Activated gamma-delta T cell treated with anti-CD3 and anti-CD28 coated beads, Interleukin-2, amount 50 U/mL, for 16 hours (primary cell): ENCODE measurements at regions not wholly inside any gene's neighbourhood (a gene's known extent, or its start where the extent isn't known, plus 50 kb on each side); places are given as distances from the start of the nearest gene placed in this dataset.

Experiments used
- DNase-seq: peaks from one replicate; pipeline ENCODE4 v3.0.0-alpha.2; 2020; ENCODE audit warnings: low read depth

DNA sequence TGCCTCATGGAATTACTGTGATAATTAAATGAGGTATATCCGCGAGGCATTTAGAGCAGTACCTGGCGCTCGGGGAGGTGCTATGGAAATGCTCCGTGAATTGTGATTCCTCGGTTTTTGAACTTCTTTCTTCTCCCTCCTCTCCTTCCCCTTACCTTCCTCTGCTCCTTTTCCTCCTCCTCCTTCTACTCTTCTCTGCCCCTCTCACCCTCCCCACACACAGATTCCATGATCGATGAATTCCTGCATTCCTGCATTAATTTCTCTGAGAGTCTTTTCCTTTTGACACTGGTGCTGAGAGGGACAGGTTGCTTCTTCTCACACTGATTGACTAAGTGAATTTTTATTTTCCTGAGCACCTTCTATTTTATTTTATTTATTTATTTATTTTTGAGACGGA, 101.2 kb upstream of the RGMA start:
- no peak for DNase-seq

DNA sequence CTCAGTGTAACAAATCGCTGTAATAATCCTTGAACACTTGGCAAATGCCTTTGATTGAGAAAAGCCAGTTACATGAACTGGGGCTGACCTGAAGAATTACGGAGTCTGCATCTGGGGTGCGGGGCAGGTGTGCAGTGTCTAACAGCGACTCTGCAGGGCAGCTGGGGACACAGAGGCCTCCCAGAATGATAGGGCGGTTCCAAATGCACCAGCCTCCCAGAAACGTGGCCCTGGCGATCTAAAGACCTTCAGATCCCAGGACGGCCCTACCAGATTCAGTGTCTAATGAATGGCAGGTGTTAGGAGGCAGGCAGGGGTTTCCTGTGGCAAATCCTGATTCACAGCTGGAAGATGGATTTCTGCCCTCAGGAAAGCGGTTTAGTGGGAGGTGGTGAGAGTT, 100.5 kb upstream of the RGMA start:
- no peak for DNase-seq

DNA sequence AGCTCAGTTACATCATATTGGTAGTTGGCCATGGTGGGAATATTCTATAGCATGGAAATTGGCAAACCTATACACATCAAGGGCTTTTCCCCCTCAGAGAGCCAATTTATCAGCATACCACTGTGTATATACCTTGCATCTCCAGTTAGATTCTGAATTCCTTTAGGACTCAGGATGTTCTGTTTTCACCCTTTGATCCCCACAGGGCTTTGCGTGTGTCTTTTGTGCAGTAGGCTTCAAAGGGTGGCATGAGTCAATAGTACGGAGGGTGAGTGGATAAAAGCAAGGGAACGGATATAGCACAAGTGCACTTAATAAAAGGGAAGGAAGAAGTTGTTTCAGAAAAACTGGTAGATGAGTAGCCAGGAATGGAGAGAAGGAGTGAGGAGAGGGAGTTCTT, 99.2 kb upstream of the RGMA start:
- DNase-seq = no peak

DNA sequence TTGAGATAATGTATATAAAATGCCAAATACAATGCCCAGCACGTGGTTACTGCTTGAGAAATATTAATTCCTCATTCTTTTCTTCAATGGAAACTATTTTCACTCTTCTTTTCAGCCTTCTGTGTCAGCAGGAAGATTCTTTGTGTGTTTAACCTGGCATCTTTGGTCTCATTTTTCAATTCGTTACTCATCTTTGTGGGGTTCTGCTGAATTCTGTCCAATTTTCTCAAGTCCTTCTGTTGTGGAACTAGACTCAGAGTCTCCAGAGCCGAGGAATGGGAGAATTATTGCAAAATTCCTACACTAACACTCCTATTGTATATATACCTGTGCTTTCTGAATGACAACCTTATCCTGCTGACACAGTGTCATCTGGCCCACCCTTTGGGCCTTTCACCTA, 96.8 kb upstream of the RGMA start:
- no peak for DNase-seq

DNA sequence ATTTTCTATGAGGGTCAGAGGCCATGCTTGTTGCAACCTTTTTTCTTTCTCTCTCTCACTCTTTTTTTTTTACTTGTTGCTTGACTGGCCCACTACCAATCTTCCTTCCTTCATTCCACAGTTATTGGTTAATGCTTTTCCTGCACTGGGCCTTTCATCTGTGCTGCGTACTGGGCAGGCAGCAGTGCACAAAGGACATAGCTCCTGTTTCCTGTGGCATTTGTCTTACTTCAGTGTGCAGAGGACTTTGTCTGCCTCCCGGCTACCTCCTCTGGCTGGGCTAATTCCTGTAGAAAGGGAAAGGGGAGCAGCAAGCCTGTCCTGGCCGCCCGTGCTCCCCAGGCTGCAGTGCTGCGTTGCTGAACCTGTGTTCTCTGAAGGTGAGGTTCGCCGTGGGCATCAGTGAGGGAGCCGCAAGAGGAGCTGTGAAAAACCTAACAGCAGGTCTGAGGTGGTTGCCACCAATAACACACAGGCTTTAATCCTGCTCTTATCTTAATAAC, 93.7 kb upstream of the RGMA start:
- no peak for DNase-seq

DNA sequence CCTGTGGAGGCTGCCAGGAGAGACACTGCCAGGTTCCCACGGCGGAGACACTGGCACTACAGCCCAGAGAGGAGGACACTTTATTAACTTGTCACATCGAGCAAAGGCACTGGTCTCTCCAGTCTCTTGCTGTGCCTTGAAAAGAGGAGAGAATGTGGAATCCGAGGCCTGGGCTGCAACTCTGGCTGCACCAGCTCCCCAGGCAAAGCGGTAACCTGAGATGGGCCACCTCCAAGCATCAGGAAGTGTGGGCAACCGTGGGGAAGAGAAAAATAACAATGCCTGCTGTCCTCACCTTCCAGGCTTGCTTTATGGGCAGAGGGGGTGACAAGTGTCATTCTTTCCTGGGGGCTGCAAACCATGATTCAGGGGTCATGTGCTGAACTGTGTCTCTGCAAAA, 91.6 kb upstream of the RGMA start:
- no peak for DNase-seq

DNA sequence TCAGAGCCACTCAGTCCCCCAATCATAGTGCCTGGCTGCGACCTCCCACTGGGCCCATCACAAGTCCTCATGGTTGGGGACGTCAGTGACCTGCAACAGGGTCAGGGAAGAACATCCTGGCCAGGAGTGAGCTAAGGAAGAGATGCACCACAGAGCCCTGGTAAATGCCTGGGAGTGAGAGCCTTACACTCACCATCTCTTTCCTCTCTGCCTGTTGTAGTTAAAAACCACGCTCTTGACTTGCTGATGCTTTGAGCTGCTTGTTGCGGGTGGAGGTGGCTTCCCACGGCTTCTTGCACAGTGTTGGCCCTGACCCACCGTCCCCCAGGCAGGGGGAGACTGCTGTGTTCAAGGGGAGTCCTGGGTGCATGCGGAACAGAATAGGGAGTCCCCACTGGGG, 91.1 kb upstream of the RGMA start:
- DNase-seq = no peak

DNA sequence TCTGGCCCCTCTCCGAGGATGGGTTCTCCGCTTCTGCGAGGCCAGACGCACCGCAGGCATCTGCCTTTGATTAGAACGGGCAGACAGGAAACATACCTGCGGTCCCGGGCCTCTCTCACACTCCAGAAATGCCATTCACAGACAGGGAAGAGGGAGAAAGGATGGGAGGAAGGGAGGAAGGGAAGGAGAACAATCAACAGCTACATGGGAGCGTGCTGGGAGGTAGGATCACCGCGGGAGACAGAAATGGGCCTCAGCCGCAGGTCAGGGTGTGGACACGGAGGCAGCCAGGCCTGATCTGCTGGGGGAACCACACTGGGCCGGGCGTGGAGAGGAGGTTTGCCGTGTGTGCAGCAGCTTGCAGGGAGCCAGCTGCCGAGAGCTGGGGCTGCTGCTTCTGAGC, 90.7 kb upstream of the RGMA start:
- DNase-seq = no peak

DNA sequence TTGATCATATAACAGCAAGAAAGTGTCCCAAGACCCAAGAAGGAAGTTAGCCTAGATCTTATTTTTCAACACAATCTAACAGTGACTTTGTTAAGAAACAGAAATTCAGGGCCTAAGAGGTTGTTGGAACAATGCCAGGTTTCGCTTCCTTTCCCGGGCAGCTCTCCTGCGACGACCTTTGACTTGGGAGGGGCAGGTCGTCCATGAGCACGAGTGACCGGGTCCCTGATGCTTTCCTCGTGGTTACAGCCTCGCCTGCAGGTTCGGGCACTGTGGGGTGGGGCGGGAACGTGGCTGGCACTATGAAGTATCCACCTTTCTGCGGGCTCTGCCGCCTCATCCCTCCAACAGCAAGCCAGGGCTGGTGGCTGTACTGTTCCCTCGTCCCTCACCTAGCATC, 90.1 kb upstream of the RGMA start:
- DNase-seq = no peak

DNA sequence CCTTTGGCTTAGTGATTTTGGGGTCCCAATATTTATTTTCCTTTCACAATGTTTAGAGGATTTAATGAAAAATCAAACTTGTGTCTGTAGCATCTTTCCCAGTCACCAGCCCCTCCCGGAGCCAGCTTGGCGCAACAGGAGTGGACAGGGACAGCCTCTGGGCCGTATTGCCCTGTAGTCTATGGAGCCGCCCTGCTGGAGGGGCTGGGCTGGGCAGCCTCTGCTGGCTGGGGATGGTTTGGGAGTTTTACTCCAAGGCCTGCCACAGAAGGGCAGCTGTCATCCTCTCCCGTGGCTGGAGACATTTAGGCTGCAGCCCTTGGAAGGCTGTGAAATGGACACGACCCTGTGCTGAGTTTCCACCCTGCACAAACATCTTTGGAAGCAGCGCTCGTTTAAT, 89.4 kb upstream of the RGMA start:
- DNase-seq = no peak

DNA sequence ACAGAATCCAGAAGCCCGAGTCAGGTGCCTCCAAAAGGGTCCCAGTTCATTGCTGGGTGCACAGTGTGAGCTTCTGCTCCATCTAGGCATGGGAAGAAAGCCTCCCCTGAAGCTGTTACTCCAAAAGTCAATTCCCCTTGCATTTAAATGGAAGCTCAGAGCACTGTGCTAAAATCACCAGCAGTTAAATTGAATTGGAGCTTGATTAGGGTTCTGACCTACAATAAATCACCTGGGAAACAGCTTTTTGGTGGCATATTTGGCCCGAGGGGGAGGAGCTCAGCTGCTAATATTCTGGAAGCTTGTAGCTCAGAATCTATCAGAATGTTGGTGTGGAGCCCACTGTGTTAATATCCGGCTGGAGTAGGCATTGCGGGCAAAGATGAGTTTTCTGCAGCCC, 87.1 kb upstream of the RGMA start:
- no peak for DNase-seq

DNA sequence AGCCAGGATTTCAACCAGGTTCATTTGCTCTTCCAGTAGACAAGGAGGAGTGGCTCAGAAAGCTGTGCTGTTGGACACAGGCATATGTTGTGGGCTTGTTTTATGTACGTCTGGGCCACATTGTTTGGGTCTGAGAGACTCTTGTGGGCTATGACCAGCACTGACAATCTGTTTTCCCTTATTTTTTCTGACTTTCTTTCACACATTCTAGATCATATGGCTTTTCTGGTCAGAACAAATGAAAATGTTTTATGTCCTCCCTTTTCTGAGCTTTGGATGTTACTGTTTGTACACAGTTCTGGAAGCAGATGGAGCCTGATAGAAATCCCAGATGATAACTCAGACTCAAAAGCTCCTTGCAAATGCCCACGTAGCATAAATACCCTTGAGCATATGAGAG, 85.8 kb upstream of the RGMA start:
- DNase-seq = no peak

DNA sequence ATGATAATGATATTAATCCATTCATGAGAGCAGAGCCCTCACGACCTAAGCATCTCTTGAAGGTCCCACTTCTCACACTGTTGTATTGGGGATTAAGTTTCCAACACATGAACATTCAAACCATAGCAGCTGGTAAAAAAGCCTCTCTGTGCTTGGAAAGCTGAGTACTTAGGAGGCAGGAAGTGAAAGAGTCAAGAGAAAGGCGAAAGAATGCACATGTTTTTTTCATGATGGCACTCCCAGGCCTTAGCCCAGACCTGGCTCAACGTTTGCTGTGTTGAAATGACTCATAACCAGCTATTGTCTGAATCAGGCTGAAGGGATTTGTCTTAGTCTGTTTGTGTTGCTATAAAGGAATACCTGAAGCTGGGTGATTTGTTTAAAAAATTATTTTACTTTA, 84.4 kb upstream of the RGMA start:
- DNase-seq = no peak

DNA sequence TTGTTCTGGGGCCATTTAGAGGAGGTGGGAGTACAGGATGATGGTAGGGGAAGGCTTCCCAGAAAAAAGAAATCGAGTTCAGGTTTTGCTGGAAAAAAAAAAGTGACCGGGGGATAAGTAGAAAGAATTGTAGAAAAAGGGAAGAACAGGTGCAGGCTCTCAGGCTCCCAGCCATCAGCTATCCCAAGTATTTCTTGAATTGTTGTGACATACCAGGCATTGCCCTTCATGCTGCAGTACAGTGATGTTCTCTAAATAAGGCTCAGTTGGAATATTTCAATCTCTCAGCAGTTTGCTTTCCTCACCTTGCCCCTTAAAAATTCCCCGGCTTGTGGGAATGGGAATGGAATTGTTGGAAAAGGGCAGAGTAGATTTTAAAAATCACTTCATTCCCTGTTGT, 82.5 kb upstream of the RGMA start:
- DNase-seq = no peak

DNA sequence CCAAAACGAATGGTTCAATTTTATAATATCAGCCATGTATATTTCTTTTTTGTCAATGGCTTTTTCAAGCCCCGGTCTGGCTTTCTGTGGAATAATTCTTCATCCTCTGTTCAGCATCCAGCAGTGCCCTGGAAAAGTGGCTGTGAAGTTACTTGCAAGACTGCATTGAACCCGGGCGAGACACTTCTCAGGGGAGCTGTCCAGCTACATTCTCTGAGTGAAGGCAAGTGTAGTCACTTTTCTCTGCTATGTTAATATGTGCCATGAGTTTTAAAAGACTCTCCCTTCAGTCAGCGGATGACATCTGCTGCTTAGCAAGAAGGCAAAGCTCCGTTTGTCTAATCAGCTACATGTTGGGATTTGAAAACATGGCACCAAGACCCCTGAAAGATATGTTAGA, 81.3 kb upstream of the RGMA start:
- no peak for DNase-seq

DNA sequence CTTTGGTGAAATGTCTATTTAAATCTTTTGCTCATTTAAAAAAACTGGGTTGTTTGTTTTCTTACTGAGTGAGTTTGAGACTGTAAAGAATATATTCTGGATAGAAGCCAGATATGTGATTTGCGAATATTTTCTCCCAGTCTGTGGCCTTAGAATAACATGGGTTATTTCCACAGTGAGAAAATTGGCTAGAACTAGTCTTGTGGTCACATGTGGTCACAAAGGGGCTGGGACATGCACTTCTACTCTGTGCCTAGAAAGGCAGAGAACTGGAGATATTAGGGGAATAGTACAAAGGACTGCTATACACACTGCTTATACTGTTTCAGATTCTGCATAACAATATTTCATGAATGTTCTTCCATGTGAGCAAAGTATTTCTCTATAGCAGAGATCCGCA, 79.9 kb upstream of the RGMA start:
- DNase-seq = no peak

DNA sequence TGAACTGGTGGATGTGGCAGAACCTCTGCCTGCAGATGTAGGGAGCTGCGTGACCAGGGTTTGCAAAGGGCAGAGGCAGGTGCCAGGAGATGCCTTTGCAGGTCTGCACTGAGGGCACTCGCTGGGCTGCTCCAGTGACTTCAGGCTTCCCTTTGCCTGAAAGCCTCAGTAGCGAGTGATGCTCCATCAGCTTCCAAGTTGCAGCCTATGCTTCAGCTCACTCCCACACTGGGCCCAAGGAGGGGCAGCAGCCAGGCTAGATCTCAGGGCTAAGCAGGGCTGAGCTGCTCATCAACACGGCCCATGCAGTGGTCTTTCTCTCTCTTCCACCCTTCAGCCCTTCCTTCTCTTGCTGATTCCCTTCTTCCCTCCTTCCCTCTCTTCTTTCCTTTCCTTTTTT, 78.3 kb upstream of the RGMA start:
- no peak for DNase-seq

DNA sequence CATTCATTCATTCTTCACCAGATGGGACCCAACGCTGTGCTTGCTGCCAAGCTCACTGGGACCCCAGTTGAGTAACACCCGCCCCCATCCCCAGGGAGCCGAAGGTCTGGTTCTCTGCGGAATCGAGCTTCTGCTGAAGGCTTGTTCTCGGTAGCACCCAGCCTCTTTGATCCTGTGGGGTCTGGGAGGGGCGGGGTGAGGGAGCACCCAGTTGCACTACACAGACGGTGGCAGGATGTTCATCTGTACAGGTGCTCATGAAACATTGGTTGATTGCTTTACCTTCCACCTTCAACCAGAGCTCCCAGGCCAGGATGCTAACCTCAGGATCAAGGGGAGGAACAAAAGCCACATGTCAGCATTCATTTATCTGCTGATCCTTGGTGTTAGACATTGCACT, 77.7 kb upstream of the RGMA start:
- DNase-seq = no peak

DNA sequence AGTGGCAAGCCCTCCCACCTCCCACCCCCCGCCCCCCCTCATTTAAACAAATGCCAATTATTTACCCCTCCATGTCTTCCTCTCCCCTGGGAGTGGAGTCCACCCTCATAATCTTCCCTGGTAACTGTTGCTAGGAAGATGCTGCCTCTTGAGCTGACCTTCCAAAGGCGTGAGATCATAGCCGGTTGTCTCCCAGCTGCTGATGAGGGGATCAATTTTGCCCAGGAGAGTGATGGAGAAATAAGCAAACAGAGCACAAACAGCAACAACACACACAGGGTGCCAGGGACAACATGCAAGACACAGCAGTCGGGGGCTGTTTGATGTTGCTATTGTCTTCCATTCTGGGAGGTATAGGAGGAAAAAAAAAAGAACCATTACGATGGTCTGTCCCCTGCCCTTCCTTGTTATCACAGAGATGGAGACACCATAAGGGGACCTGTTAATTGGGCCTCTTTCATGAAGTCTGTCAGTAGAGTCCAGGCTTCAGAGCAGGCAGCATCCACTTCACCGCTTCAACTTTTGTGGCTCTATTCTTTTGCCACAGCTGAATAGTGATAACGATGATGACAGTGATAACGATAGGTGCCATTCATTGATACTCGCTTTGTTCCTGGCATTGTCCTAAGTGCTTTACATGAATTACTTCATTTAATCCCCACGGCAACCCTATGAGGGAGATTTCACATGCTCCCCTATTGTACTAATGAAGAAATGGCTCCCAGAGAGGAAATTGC, 76.9 kb upstream of the RGMA start:
- no peak for DNase-seq

DNA sequence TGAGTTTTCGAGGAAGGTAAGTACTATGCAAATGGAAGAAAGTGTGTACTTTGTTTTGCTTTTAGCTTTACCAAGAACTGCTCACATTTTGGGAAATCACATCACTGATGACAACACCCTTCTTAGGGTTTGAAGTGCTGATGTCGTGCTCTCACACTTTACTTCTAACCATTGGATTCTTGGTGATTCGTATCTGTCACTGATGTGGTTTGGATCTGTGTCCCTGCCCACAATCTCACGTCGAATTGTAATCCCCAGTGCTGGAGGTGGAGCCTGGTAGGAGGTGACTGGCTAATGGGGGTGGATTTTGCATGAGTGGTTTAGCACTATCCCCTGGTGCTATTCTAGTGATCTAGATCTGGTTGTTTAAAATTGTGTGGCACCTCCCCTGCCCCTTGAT, 75.4 kb upstream of the RGMA start:
- DNase-seq = no peak

DNA sequence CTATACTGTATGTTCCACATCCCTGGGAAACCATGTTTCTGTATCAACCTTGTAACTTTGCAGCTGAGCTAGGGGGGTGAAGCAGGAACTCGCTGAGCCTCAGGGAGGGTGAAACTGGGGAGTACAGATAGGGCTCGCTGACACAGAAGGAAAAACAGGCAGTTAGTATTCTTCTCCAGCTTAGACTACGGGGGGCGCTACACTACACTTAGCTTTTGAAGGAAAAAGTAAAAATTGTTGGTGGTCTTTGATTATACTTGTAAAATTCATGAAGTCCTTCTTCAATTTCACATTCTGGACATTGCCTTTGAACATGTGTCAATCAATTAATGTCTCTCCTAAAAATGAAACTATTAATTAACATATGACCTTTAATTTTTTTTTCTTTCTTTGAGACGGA, 73.5 kb upstream of the RGMA start:
- DNase-seq = no peak

DNA sequence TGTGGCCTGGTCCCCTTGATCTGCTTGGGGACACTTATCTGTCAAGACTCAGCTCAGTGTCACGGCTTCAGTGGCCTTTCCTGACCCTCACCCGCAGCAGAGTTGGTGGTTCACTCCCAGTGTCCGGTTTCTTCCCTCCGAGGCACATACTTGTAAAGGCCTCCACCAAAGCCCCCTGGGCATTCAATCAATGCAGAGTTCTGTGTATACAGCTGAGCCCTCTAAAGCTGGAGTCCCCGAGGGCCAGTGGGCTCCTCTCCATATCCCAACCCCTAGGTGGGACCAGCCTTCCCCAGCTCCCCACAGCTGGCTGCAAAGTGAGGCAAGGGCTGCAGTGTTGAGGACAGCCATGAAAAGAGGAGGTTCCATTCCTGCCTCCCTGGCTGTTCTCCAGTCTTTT, 70.9 kb upstream of the RGMA start:
- no peak for DNase-seq

DNA sequence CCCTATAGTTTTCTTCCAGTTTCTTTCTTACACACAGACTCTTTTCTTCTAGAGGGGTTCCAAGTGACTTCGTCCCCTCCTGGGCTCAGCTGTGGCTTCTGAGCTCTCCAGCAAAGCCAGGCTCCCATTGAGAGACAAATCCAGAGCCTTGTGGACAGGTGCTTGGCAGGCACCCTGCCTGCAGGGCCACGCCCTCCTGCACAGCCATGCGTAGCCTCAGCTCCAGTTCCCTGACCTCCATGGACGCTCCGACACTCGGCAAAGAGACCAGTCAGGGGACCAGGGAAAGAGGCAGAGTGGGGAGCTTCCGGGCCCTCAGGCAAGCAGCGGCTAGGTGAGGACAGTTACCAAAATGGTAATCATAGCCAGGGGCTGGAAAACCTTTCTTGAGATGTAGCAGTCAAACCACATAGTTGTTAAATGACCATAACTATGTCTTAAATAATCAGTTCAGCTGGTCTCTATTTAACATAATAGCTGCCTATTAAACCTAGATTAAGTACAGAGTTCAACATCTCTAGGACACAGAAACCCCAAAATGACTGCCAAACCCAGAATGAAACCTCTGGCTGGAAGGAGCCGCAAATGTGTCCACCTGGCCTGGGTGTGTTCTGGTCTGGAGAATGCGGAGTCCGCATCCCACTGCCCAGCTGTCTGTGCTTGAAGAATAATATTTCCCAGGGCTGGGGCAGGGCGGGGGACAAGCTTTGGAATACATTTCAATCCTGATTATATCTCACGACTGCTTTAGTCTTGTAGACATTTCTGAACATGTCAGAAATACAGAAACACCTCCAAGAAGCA, 69.3 kb upstream of the RGMA start:
- no peak for DNase-seq

DNA sequence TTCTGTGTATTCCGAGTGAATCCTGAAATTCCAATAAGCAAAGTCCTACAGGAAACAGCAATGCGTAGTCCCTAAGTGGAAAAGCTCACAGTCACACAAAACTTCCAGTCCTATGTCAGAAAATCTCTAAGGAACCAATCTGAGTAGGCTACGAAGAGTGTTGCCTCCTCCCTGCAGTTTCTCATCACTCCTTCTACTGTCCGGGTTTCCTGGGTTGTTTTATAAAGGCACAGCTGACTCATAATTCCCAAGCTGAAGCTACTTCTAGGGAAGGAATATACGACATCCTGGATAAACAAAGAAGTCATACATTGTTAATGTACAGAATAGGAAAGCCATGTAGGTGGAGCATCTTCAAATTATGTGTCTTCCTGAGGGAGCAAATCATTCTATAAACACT, 65.7 kb upstream of the RGMA start:
- no peak for DNase-seq
